PC-9 (cell line): ENCODE measurements at regions not wholly inside any gene's neighbourhood (a gene's known extent, or its start where the extent isn't known, plus 50 kb on each side); places are given as distances from the start of the nearest gene placed in this dataset.

ENCODE experiments used
- BruUV-seq: library from RNA; stranded (reverse); fragments of 400-500 nt; replicated peaks from 2 replicates; lab custom pipeline; 2021; lab: Mats Ljungman, UMichigan
- CTCF ChIA-PET: fragments of 300-600 bp; sonication (Branson Sonifier 250); formaldehyde crosslinking; loops from one replicate; lab custom pipeline; 2022; ENCODE audit warnings: antibody characterized with exemption; lab: Charles Lee
- POLR2A ChIA-PET: fragments of 300-600 bp; sonication (Branson Sonifier 250); formaldehyde crosslinking; loops from one replicate; lab custom pipeline; 2022; ENCODE audit warnings: antibody characterized with exemption; ENCODE audit not compliant: unreplicated experiment; lab: Charles Lee
- DNase-seq, 2 experiments: peaks; one replicate each; pipeline versions ENCODE4 v3.0.0 to v3.0.0-alpha.2; 2015 to 2022; ENCODE audit warnings: mixed read lengths in 1 of 2
- H2AFZ ChIP-seq: fragments of 200-600 bp; sonication (generic); 2 replicates; pipeline ENCODE4 v1.8.1; 2017; ENCODE audit warnings: antibody characterized with exemption
- H3F3A ChIP-seq: fragments of 200-600 bp; sonication (generic); 2 replicates; pipeline ENCODE4 v1.8.1; 2017; ENCODE audit warnings: antibody characterized with exemption, mild to moderate bottlenecking, low read depth; ENCODE audit not compliant: insufficient read depth
- H3K27ac ChIP-seq: fragments of 200-600 bp; sonication (generic); 2 replicates; pipeline ENCODE4 v1.6.1; 2016; ENCODE audit warnings: mixed run types
- H3K27me3 ChIP-seq: fragments of 200-600 bp; sonication (generic); 2 replicates; pipeline ENCODE4 v1.6.1; 2016; ENCODE audit warnings: low read depth, mixed run types; ENCODE audit not compliant: insufficient read depth
- H3K36me3 ChIP-seq: fragments of 200-600 bp; sonication (generic); 2 replicates; pipeline ENCODE4 v1.6.1; 2016; ENCODE audit warnings: low read depth, mixed run types
- H3K4me1 ChIP-seq: fragments of 200-600 bp; sonication (generic); replicated peaks from 2 replicates; pipeline ENCODE4 v1.6.1; 2016; ENCODE audit warnings: mixed run types; ENCODE audit not compliant: insufficient read depth
- H3K4me2 ChIP-seq: fragments of 200-600 bp; sonication (generic); 2 replicates; pipeline ENCODE4 v1.6.1; 2017; ENCODE audit warnings: mixed run types
- H3K4me3 ChIP-seq: fragments of 200-600 bp; sonication (generic); 2 replicates; pipeline ENCODE4 v1.6.1; 2016; ENCODE audit warnings: mixed run types
- H3K79me2 ChIP-seq: fragments of 200-600 bp; sonication (generic); 2 replicates; pipeline ENCODE4 v1.6.1; 2017; ENCODE audit warnings: low read depth, mixed run types
- H3K9me2 ChIP-seq: fragments of 200-600 bp; sonication (generic); 2 replicates; pipeline ENCODE4 v1.8.1; 2017; ENCODE audit warnings: mild to moderate bottlenecking; ENCODE audit not compliant: insufficient read depth
- H3K9me3 ChIP-seq: fragments of 200-600 bp; sonication (generic); 2 replicates; pipeline ENCODE4 v1.8.1; 2016; ENCODE audit warnings: low read depth; ENCODE audit not compliant: insufficient read depth
- H4K20me1 ChIP-seq: fragments of 200-600 bp; sonication (generic); 2 replicates; pipeline ENCODE4 v1.8.1; 2017; ENCODE audit not compliant: insufficient read depth
- EZH2 ChIP-seq: fragments of 200-600 bp; sonication (generic); IDR thresholded peaks from 2 replicates; pipeline ENCODE4 v1.8.0; 2017; ENCODE audit warnings: antibody characterized with exemption, low read depth
- intact Hi-C: fragments of 100-400 bp; cut with micrococcal nuclease; formaldehyde crosslinking; loops from one replicate; pipeline ENCODE4 v1.10.0; 2022; ENCODE audit not compliant: unreplicated experiment
- TF ChIP-seq, protein P1 (sequence below): fragments of 200-600 bp; sonication (generic); conservative IDR thresholded peaks from 2 replicates; pipeline ENCODE4 v1.6.1; 2017; ENCODE audit warnings: mixed run types, antibody characterized with exemption, mild to moderate bottlenecking, moderate library complexity

DNA sequence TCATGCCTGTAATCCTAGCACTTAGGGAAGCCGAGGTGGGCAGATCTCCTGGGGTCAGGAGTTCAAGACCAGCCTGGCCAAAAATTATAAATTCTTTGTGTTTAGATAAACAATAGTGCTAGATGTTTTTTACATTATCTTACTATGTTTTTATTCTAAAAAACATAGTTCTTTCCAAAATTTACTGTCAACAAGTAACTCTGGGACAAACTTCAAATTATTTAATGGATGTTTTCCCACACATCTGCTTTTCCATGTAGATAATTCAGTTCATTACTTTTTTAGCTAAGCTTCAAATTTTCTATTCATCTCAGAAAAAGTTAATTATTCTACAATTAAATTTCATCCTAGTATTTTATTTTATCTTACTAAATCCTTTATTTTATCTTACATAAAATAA is 596.2 kb upstream of the LRRC4C start:
- Histone ChIP-seq H4K20me1 (no peaks in the 10 kb centered on the region), H3K4me1 (no peaks in the 10 kb centered on the region), H3K27me3 (no peaks in the 10 kb centered on the region), H3K9me3 (no peaks in the 10 kb centered on the region), H3K79me2 (no peaks in the 10 kb centered on the region), H3K9me2 (no peaks in the 10 kb centered on the region), H3K27ac (no peak overlapping the region), H3F3A (no peaks in the 10 kb centered on the region), H3K36me3 (no peaks in the 10 kb centered on the region), H3K4me3 (no peak overlapping the region), H2AFZ (no peak overlapping the region), H3K4me2 (no peak overlapping the region)
- no peak for DNase-seq
- POLR2A ChIA-PET: no interaction called here
- TF ChIP-seq, protein P1, sequence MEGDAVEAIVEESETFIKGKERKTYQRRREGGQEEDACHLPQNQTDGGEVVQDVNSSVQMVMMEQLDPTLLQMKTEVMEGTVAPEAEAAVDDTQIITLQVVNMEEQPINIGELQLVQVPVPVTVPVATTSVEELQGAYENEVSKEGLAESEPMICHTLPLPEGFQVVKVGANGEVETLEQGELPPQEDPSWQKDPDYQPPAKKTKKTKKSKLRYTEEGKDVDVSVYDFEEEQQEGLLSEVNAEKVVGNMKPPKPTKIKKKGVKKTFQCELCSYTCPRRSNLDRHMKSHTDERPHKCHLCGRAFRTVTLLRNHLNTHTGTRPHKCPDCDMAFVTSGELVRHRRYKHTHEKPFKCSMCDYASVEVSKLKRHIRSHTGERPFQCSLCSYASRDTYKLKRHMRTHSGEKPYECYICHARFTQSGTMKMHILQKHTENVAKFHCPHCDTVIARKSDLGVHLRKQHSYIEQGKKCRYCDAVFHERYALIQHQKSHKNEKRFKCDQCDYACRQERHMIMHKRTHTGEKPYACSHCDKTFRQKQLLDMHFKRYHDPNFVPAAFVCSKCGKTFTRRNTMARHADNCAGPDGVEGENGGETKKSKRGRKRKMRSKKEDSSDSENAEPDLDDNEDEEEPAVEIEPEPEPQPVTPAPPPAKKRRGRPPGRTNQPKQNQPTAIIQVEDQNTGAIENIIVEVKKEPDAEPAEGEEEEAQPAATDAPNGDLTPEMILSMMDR: no peak
- no peak for TF ChIP-seq EZH2
- no TSS peak for BruUV-seq
- intact Hi-C loops: no loop called here
- CTCF ChIA-PET: no interaction called here

DNA sequence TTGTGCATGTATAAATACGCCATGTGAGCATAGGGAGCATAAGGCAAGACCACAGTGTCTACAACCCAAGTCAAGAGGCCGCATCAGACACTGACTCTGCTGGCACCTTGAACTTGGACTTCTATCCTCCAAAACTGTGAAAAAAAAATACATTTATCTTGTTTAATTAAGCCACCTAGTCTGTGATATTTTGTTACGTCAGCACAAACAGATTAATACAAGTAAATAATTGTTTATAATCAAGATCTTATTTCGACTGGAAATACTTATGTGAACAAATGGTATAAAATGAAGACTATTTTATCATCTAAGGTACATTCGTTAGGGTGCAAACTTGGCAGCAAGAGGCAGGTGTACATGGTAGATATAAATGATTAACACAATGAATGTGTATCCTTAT is 599.3 kb upstream of the LRRC4C start:
- TF ChIP-seq, protein P1: no peak
- no peak for TF ChIP-seq EZH2
- Histone ChIP-seq H3K9me2 (no peaks in the 10 kb centered on the region), H3K27me3 (no peaks in the 10 kb centered on the region), H3K27ac (no peak overlapping the region), H3K4me1 (no peaks in the 10 kb centered on the region), H3K9me3 (no peaks in the 10 kb centered on the region), H3K79me2 (no peaks in the 10 kb centered on the region), H2AFZ (no peak overlapping the region), H4K20me1 (no peaks in the 10 kb centered on the region), H3K4me2 (no peak overlapping the region), H3F3A (no peaks in the 10 kb centered on the region), H3K36me3 (no peaks in the 10 kb centered on the region), H3K4me3 (no peak overlapping the region)
- no TSS peak for BruUV-seq
- intact Hi-C loops: no loop called here
- DNase-seq: no peak
- POLR2A ChIA-PET: no interaction called here
- CTCF ChIA-PET: no interaction called here

DNA sequence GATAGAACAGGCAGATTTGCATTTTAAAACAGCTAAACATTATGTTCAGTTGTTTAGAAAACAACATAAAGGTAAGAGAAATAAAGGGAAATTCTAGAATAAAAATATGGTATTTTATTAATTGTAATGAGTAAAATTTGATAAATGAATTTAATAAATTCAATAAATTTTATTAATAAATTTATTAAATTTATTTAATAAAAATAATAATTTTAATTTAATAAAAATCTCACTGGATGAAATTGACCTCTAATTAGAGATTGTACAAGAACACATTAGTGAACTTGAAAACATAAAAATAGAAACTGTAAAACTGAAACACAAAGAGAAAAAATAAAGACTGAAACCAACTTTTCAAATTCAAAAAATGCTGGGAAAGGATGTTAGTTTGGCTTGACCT is 605.7 kb upstream of the LRRC4C start:
- CTCF ChIA-PET: no interaction called here

More for the DNA sequence above, 605.7 kb upstream of the LRRC4C start:
- intact Hi-C loops: no loop called here
- no peaks in the 10 kb centered on the region for H3K36me3 ChIP-seq
- H3K27ac ChIP-seq: no peak overlapping the region
- no peaks in the 10 kb centered on the region for H4K20me1 ChIP-seq
- H3F3A ChIP-seq: no peaks in the 10 kb centered on the region
- no peaks in the 10 kb centered on the region for H3K79me2 ChIP-seq
- TF ChIP-seq EZH2: no peak
- TF ChIP-seq, protein P1: no peak
- no TSS peak for BruUV-seq
- H3K4me1 ChIP-seq: no peaks in the 10 kb centered on the region
- no peaks in the 10 kb centered on the region for H3K27me3 ChIP-seq
- POLR2A ChIA-PET: no interaction called here
- no peak for DNase-seq
- H2AFZ ChIP-seq: no peak overlapping the region
- no peak overlapping the region for H3K4me2 ChIP-seq
- H3K4me3 ChIP-seq: no peak overlapping the region
- H3K9me3 ChIP-seq: no peaks in the 10 kb centered on the region
- no peaks in the 10 kb centered on the region for H3K9me2 ChIP-seq
